Lower leg skin (tissue), 4 donors: ENCODE measurements at regions not wholly inside any gene's neighbourhood (a gene's known extent, or its start where the extent isn't known, plus 50 kb on each side); places are given as distances from the start of the nearest gene placed in this dataset.

Experiments
- DNase-seq, 2 donors: peaks; one replicate each; pipeline ENCODE4 v3.0.0-alpha.2; 2019; ENCODE audit warnings: low spot score in 2 of 2
- H3K4me3 ChIP-seq: fragments of 200-600 bp; sonication (generic); 2 replicates; pipeline ENCODE4 v1.5.1; 2017; ENCODE audit warnings: mild to moderate bottlenecking, low read depth; ENCODE audit not compliant: poor library complexity, severe bottlenecking
- POLR2A ChIP-seq, 2 donors: fragments of 450-650 bp; IDR thresholded peaks; one replicate each; pipeline ENCODE4 v1.6.1; 2016 to 2017; ENCODE audit warnings: antibody characterized with exemption in 2 of 2, mild to moderate bottlenecking in 1 of 2, moderate library complexity in 1 of 2
- WGBS, 2 donors: methylation state at CpG; one replicate each; pipeline ENCODE4 v1.1.5; 2018; 5-methylcytosine and 5-hydroxymethylcytosine counted together
- intact Hi-C: fragments of 100-400 bp; cut with DNase I; formaldehyde crosslinking; loops from one replicate; pipeline ENCODE4 v1.15.0; 2023; ENCODE audit warnings: low total_unique reads
- TF ChIP-seq, protein P1 (sequence below), 3 donors: fragments of 450-650 bp; IDR thresholded peaks; one replicate each; pipeline ENCODE4 v1.5.1; 2016; ENCODE audit warnings: antibody characterized with exemption in 3 of 3, mild to moderate bottlenecking in 3 of 3, moderate library complexity in 2 of 3

GRCh38 chr2:35932276-35932963 lies 423.2 kb upstream of the CRIM1 start:
- TF ChIP-seq, protein P1, sequence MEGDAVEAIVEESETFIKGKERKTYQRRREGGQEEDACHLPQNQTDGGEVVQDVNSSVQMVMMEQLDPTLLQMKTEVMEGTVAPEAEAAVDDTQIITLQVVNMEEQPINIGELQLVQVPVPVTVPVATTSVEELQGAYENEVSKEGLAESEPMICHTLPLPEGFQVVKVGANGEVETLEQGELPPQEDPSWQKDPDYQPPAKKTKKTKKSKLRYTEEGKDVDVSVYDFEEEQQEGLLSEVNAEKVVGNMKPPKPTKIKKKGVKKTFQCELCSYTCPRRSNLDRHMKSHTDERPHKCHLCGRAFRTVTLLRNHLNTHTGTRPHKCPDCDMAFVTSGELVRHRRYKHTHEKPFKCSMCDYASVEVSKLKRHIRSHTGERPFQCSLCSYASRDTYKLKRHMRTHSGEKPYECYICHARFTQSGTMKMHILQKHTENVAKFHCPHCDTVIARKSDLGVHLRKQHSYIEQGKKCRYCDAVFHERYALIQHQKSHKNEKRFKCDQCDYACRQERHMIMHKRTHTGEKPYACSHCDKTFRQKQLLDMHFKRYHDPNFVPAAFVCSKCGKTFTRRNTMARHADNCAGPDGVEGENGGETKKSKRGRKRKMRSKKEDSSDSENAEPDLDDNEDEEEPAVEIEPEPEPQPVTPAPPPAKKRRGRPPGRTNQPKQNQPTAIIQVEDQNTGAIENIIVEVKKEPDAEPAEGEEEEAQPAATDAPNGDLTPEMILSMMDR (IDR thresholded peaks at IDR 0.05) = no peak
- no peak for TF ChIP-seq POLR2A (IDR thresholded peaks at IDR 0.05)
- 85 to 89% methylated on average over 5 of the region's 5 CpGs for WGBS, 2 donors
- no peak overlapping the region for H3K4me3 ChIP-seq
- DNase-seq = no peak
- intact Hi-C loops = no loop called here

DNA sequence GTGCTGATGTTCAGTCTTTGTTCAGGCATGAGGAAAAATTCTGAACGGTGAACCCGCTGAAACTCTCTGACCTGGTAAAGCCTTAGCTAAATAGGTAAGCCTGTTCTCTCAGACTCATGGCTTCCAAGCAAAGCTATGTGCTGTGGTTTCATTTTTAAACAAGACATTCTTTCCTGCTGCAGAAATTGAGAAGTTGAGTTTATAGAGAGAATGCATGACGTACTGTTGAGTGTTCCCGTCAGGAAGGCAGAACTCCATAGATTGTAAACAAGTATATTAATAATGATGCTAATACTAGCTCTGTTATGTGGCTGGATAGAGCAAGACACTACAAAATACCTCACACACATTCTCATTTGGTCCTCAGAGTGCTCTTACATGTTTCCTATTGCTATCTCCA lies 424.0 kb upstream of the CRIM1 start:
- no peak overlapping the region for H3K4me3 ChIP-seq
- 91 to 97% methylated on average over 4 of the region's 4 CpGs for WGBS, 2 donors
- no peak for DNase-seq
- no peak for TF ChIP-seq POLR2A (IDR thresholded peaks at IDR 0.05)
- TF ChIP-seq, protein P1 (IDR thresholded peaks at IDR 0.05) = no peak
- intact Hi-C loops = no loop called here

DNA sequence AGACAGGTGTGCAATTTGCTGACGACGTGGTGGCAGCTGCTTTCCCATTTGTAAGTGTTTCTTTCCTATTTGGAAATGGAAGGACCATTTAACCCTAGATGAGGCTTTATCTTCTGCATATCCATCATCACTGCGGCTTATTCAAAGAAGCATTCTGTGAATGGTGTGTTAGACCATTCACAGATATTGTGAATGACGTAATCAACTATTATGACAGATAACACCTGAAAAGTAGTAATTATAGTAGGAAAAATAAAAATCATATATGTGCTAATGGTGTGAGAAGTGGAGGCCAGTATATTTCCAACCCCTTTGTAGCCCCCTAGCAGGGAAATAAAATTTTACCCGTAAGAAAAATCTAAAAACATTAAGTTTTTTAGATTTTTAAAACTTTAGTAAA lies 424.5 kb upstream of the CRIM1 start:
- DNase-seq = no peak
- intact Hi-C loops = no loop called here
- no peak overlapping the region for H3K4me3 ChIP-seq
- 80 to 91% methylated on average over 5 of the region's 5 CpGs for WGBS, 2 donors
- TF ChIP-seq, protein P1 (IDR thresholded peaks at IDR 0.05) = no peak
- no peak for TF ChIP-seq POLR2A (IDR thresholded peaks at IDR 0.05)

- H3K4me3 ChIP-seq = no peak overlapping the region
- DNase-seq = no peak
- WGBS, 2 donors = 84 to 87% methylated on average over 2 of the region's 2 CpGs
- intact Hi-C loops = no loop called here
- TF ChIP-seq, protein P1 (IDR thresholded peaks at IDR 0.05) = no peak
- TF ChIP-seq POLR2A (IDR thresholded peaks at IDR 0.05) = no peak
Observed at GRCh38 chr2:35929551-35929950, 426.0 kb upstream of the CRIM1 start.

DNA sequence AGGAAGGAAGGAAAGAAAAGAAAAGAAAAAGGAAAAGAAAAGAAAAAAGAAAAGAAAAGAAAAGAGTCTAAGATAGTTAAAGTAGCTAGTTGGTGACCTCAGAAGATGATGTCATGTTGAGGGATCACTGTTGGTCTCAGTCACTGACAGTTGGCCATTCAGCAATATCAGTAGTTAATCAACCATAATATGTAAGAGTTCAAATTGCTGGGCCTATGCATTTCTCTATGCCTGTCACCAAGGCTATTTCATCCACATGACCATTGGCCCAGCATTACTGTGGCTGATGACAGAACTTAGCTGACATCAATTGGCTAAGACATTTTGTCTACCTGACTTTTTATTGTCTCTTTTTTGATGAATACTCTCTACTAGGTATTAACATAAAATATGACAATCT lies 435.5 kb upstream of the CRIM1 start:
- TF ChIP-seq POLR2A (IDR thresholded peaks at IDR 0.05) = no peak
- TF ChIP-seq, protein P1 (IDR thresholded peaks at IDR 0.05) = no peak
- no peak for DNase-seq
- no peak overlapping the region for H3K4me3 ChIP-seq
- intact Hi-C loops = no loop called here

DNA sequence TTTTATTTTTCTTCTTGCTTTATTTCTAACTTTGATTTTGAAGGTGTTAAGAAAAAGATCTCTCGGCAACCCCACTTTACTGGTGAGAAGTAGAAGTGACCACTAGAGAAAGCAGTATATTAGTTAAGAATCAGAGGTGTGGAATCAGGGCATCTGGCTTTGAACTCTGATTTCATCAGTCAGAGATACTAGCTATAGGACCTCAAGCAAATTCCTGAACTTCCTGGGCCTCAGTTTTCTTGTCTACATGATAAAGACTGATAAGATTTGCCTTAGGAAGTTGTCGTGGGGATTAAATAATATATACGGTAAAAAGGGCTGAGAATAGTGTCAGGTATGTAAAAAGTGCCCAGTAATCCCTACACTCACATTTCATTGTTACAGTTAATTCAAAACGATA lies 440.3 kb upstream of the CRIM1 start:
- intact Hi-C loops = no loop called here
- TF ChIP-seq, protein P1 (IDR thresholded peaks at IDR 0.05) = no peak
- TF ChIP-seq POLR2A (IDR thresholded peaks at IDR 0.05) = no peak
- WGBS, 2 donors = 72 to 78% methylated on average over 4 of the region's 4 CpGs

More for the DNA sequence above, 440.3 kb upstream of the CRIM1 start:
- H3K4me3 ChIP-seq = no peak overlapping the region
- no peak for DNase-seq
